Immature natural killer cell (primary cell): ENCODE measurements at regions not wholly inside any gene's neighbourhood (a gene's known extent, or its start where the extent isn't known, plus 50 kb on each side); places are given as distances from the start of the nearest gene placed in this dataset.

ENCODE experiments used
- DNase-seq, 3 donors: peaks; one replicate each; pipeline ENCODE4 v3.0.0; 2022; ENCODE audit warnings: mixed read lengths in 1 of 3
- H3K27ac Mint-ChIP-seq, 6 donors: one replicate each; pipeline ENCODE4 v1.8.0; 2020; ENCODE audit warnings: mixed read lengths in 6 of 6, mild to moderate bottlenecking in 5 of 6, inconsistent platforms in 4 of 6, moderate library complexity in 3 of 6
- H3K27me3 Mint-ChIP-seq, 3 donors: one replicate each; pipeline ENCODE4 v1.8.0; 2020 to 2021; ENCODE audit warnings: low read depth in 3 of 3, mild to moderate bottlenecking in 3 of 3, mixed read lengths in 3 of 3, moderate library complexity in 3 of 3, inconsistent platforms in 1 of 3
- H3K36me3 Mint-ChIP-seq, 3 donors: one replicate each; pipeline ENCODE4 v1.8.0; 2020; ENCODE audit warnings: mixed read lengths in 3 of 3, inconsistent platforms in 2 of 3, mild to moderate bottlenecking in 2 of 3
- H3K4me1 Mint-ChIP-seq, 2 donors: one replicate each; pipeline ENCODE4 v1.8.0; 2020; ENCODE audit warnings: inconsistent platforms in 2 of 2, mild to moderate bottlenecking in 2 of 2, mixed read lengths in 2 of 2, moderate library complexity in 1 of 2
- H3K4me3 Mint-ChIP-seq, 5 donors: one replicate each; pipeline ENCODE4 v1.8.0; 2020; ENCODE audit warnings: mild to moderate bottlenecking in 5 of 5, mixed read lengths in 5 of 5, inconsistent platforms in 3 of 5, moderate library complexity in 3 of 5
- H3K9me3 Mint-ChIP-seq, 6 donors: one replicate each; pipeline ENCODE4 v1.8.0; 2020; ENCODE audit warnings: mild to moderate bottlenecking in 6 of 6, mixed read lengths in 6 of 6, inconsistent platforms in 4 of 6, moderate library complexity in 3 of 6

DNA sequence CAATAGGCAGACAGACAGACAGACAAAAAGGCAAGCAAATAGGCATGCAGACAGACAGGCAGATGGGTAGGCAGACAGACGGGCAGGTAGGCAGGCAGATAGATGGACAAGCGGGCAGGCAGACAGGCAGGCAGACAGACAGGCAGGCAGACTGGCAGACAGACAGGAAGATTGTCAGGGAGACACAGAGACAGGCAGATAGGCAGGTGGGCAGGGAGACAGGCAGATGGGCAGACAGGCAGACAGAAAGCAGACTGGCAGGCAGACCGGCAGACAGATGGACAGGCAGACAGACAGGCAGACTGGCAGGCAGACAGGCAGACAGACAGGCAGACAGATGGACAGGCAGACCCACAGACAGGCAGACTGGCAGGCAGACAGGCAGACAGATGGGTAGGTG lies 70.3 kb upstream of the MYL10 start:
- Mint-ChIP-seq H3K36me3 (no peaks in the 10 kb centered on the region), H3K27me3 (peaks cover 0 to 5% (median 1%) of the 10 kb centered on the region in 3 donors), H3K4me3 (no peak overlapping the region), H3K9me3 (no peaks in the 10 kb centered on the region), H3K4me1 (no peaks in the 10 kb centered on the region), H3K27ac (peak overlapping the region in 1 of 6 donors; percentile 6)
- no peak for DNase-seq

DNA sequence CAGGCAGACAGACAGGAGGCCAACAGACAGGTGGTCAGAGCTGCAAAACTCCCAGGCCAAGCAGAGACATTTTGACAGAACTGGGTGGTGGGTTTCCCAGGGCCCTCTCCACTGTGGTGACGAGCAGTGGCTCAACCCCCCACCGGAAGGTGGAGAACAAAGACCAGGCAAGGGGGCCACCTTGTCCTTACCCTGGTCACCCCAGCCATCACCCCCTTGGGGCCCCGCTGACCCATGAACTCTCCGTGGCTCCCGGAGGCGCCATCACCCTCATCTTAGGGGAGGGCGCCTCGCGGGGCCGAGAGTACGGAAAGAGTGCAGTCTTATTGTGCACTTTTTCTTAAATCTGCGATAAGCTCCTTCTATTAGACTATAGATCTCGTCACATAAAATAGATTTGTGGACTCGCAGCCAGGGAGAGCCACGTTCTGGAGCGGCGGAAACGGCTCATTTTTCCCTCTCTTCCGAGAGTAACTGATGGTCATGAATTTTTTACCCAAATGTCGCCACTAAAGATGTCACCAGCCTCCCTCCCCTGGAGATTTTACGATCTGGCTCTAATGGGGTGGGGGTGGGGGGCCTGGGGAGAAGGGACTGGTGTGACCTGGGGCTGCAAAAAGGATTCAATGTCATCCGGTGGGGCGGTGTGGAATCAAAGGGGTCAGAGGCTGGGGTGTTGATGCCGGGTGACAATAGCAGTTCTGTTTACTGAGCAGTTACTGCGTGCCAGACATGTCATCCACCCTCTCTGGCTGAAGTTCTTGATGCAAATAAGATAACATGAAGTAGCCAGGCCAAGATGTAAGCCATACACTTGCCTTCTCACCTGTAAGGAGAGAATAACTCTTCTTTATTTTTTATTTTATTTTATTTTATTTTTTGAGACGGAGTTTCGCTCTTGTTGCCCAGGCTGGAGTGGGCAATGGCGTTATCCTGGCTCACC lies 71.1 kb upstream of the MYL10 start:
- H3K27ac Mint-ChIP-seq = no peak overlapping the region
- H3K4me1 Mint-ChIP-seq = no peaks in the 10 kb centered on the region
- no peaks in the 10 kb centered on the region for H3K36me3 Mint-ChIP-seq
- peaks cover 0 to 4% (median 1%) of the 10 kb centered on the region in 3 donors for H3K27me3 Mint-ChIP-seq
- H3K4me3 Mint-ChIP-seq = no peak overlapping the region
- no peaks in the 10 kb centered on the region for H3K9me3 Mint-ChIP-seq
- no peak for DNase-seq

GRCh38 chr7:101701153-101701794 lies 72.2 kb upstream of the MYL10 start:
- no peaks in the 10 kb centered on the region for H3K9me3 Mint-ChIP-seq
- no peaks in the 10 kb centered on the region for H3K4me1 Mint-ChIP-seq
- H3K27me3 Mint-ChIP-seq = peaks cover 0 to 4% (median 2%) of the 10 kb centered on the region in 3 donors
- H3K27ac Mint-ChIP-seq = no peak overlapping the region
- no peaks in the 10 kb centered on the region for H3K36me3 Mint-ChIP-seq
- no peak for DNase-seq
- no peak overlapping the region for H3K4me3 Mint-ChIP-seq

- H3K27ac Mint-ChIP-seq = no peak overlapping the region
- H3K9me3 Mint-ChIP-seq = no peaks in the 10 kb centered on the region
- no peak for DNase-seq
- no peaks in the 10 kb centered on the region for H3K4me1 Mint-ChIP-seq
- peaks cover 2 to 4% (median 2%) of the 10 kb centered on the region in 3 donors for H3K27me3 Mint-ChIP-seq
- no peaks in the 10 kb centered on the region for H3K36me3 Mint-ChIP-seq
- no peak overlapping the region for H3K4me3 Mint-ChIP-seq
Measured at GRCh38 chr7:101702362-101702850, 73.3 kb upstream of the MYL10 start.

DNA sequence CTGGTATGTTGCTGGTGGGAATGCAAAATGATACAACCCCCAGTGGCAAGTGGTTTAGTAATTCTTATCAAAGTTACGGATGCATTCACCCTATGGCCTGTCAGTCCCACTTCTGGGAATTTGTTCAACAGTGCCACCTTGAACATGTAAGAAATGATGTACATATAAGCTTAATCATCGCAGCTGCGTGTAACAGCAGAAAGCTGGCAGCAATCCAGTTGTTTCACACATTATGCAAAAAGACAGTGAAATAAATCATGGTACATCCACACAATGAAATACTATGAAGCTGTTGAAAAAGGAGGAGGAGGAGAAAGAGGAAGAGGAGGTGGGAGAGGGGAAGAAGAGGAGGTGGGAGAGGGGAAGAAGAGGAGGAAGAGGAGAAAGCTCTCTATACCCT lies 76.2 kb upstream of the MYL10 start:
- Mint-ChIP-seq H3K4me1 (no peaks in the 10 kb centered on the region), H3K4me3 (no peak overlapping the region), H3K36me3 (no peaks in the 10 kb centered on the region), H3K27me3 (peaks cover 2 to 8% (median 6%) of the 10 kb centered on the region in 3 donors), H3K27ac (no peak overlapping the region), H3K9me3 (no peaks in the 10 kb centered on the region)
- no peak for DNase-seq

DNA sequence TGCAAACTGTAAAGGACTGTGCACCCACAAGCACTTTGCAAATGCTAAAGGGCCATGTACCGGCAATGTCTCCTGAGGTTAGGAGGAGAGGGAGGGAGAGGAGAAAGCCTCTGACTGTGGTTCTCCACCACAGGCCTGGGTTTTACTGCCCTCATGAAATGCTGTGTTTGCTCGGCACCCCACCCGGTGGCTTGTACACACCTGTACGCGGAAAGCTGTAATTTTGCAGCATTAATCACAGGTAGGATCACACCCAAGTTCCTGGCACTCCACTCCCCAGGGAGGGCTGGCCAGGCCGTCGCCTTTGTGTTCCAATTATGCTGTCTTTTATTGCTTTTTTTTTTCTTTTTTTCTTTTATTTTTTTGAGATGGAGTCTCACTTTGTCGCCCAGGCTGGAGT lies 78.5 kb upstream of the MYL10 start:
- Mint-ChIP-seq H3K36me3 (no peaks in the 10 kb centered on the region), H3K9me3 (no peaks in the 10 kb centered on the region), H3K27me3 (peaks cover 2 to 8% (median 6%) of the 10 kb centered on the region in 3 donors), H3K4me1 (no peaks in the 10 kb centered on the region), H3K27ac (no peak overlapping the region), H3K4me3 (no peak overlapping the region)
- no peak for DNase-seq

- H3K36me3 Mint-ChIP-seq = no peaks in the 10 kb centered on the region
- no peaks in the 10 kb centered on the region for H3K9me3 Mint-ChIP-seq
- no peaks in the 10 kb centered on the region for H3K4me1 Mint-ChIP-seq
- no peak for DNase-seq
- peaks cover 2 to 8% (median 8%) of the 10 kb centered on the region in 3 donors for H3K27me3 Mint-ChIP-seq
- no peak overlapping the region for H3K4me3 Mint-ChIP-seq
- H3K27ac Mint-ChIP-seq = no peak overlapping the region
Measured at GRCh38 chr7:101708223-101708622, 79.1 kb upstream of the MYL10 start.

GRCh38 chr7:101712652-101713051 lies 83.6 kb upstream of the MYL10 start:
- Mint-ChIP-seq H3K36me3 (no peaks in the 10 kb centered on the region), H3K27ac (no peak overlapping the region), H3K4me1 (no peaks in the 10 kb centered on the region)

DNA sequence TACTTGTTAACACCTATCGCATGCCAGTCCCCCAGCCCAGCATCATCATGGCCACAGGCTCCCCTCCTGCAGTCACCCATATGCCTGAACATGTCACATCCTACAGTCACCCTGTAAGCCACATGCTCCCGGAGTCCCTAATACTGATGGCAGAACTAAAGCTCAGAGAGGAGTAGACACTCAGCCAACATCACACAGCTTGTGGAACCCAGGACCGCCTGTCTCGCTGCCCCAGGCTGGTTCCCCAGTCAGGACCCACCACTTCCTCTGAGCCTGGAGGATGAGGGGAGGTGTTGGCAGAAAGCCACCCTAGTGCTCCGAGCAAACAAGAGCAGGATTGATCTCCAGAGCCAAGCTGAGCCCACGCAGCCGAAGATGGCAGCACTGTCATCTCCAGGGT lies 85.0 kb upstream of the MYL10 start:
- Mint-ChIP-seq H3K36me3 (no peaks in the 10 kb centered on the region), H3K4me1 (no peaks in the 10 kb centered on the region), H3K4me3 (no peak overlapping the region), H3K9me3 (no peaks in the 10 kb centered on the region), H3K27ac (no peak overlapping the region), H3K27me3 (peaks cover 1 to 8% (median 4%) of the 10 kb centered on the region in 3 donors)
- no peak for DNase-seq

More at GRCh38 chr7:101712652-101713051, 83.6 kb upstream of the MYL10 start:
- H3K4me3 Mint-ChIP-seq = no peak overlapping the region
- H3K27me3 Mint-ChIP-seq = peaks cover 1 to 8% (median 7%) of the 10 kb centered on the region in 3 donors
- DNase-seq = no peak
- H3K9me3 Mint-ChIP-seq = no peaks in the 10 kb centered on the region

DNA sequence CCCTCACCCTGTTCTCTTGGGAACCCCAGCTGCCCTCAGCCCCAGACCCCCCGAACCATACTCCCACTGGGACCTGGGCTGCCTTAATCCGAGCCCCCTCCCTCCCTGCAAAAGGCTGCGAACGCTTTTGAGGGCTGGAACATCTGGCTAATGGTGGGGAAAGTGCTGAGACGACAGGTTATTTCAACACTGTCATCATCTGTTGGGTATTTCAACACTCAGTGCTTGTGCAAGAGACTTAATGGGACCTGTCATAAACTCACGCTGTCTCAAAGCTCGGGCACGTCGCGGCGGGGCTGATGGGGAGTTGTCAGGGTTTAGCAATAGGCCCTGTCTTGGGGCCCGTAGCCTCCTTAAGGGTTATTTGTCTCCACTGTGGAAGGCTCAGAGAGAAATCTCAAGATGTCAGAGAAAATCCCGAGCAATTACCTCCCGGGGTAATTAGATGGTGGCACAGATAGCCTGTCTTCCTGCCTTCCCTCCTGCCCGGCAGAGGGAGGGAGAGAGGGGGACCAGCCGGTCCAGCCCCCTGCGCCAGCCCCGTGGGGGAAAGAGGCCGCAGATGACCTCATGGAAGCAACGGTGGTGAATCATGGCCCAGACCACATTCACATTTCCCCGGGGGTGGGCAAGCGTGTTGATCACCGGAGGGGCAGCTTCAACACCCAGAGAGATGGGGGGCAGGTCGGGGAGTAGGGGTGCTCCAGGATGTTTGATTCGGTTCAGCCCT lies 88.7 kb upstream of the MYL10 start:
- Mint-ChIP-seq H3K4me3 (no peak overlapping the region), H3K27me3 (peaks cover 1 to 6% (median 1%) of the 10 kb centered on the region in 3 donors), H3K27ac (peak overlapping the region in 1 of 6 donors; percentile 73), H3K4me1 (no peaks in the 10 kb centered on the region), H3K9me3 (no peaks in the 10 kb centered on the region), H3K36me3 (no peaks in the 10 kb centered on the region)
- DNase-seq = no peak

DNA sequence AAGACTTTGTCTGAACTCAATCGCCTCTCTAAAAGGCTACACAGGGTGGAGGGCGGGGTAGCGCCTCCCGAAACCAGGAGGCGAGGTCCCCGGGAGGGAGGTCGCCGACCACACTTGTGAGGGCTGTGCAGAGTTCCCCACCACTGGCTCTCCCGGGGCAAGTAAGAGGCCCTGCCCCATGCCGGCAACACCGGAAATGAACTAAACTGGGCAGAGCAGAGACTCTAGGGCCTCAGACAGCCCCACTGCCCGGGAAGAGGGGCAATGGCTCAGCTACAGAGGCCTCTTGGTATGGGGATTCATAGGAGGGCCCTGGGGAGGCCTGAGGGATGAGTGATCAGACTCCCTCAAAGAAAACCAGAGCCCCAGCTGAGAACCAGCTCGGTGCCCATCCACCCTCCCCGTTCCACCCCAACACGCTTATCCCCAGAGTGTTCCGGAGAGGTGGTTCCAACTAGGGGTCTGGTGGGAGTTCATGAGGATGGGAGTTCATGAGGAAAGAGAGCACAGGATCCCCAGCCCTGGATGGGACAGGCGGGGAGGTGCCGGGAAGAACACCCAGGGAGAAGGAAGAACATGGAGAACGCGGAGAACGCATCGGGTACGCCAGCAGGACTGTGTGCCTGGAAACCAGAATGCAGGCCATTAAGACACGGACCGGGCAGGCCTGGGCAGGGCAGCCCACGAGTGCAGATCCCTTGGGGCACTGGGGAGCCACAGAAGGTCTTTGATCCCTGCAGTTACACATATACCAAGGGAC lies 89.4 kb upstream of the MYL10 start:
- no peak overlapping the region for H3K27ac Mint-ChIP-seq
- H3K9me3 Mint-ChIP-seq = no peaks in the 10 kb centered on the region
- H3K4me3 Mint-ChIP-seq = no peak overlapping the region
- H3K4me1 Mint-ChIP-seq = no peaks in the 10 kb centered on the region
- no peak for DNase-seq
- H3K36me3 Mint-ChIP-seq = no peaks in the 10 kb centered on the region
- H3K27me3 Mint-ChIP-seq = peaks cover 1 to 7% (median 1%) of the 10 kb centered on the region in 3 donors

- H3K4me3 Mint-ChIP-seq = no peak overlapping the region
- DNase-seq = no peak
- peaks cover 1 to 5% (median 1%) of the 10 kb centered on the region in 3 donors for H3K27me3 Mint-ChIP-seq
- no peaks in the 10 kb centered on the region for H3K9me3 Mint-ChIP-seq
- no peak overlapping the region for H3K27ac Mint-ChIP-seq
- H3K36me3 Mint-ChIP-seq = no peaks in the 10 kb centered on the region
- H3K4me1 Mint-ChIP-seq = no peaks in the 10 kb centered on the region
Measured at GRCh38 chr7:101719123-101719470, 90.0 kb upstream of the MYL10 start.

- Mint-ChIP-seq H3K27me3 (peaks cover 0 to 5% (median 1%) of the 10 kb centered on the region in 3 donors), H3K9me3 (no peaks in the 10 kb centered on the region), H3K4me1 (no peaks in the 10 kb centered on the region), H3K4me3 (no peak overlapping the region), H3K36me3 (no peaks in the 10 kb centered on the region), H3K27ac (no peak overlapping the region)
- DNase-seq = no peak
Measured at GRCh38 chr7:101720324-101720723, 91.2 kb upstream of the MYL10 start.
